ENCODE measurements at regions not wholly inside any gene's neighbourhood (a gene's known extent, or its start where the extent isn't known, plus 50 kb on each side); places are given as distances from the start of the nearest gene placed in this dataset.

GRCh38 chr4:66658809-66659208, 886.5 kb downstream of the CENPC start:
- TF ChIP-seq CTCF (IDR thresholded peaks at IDR 0.05; ENCODE audit: insufficient read depth, low read length, poor library complexity, severe bottlenecking) (no peak), EZH2phosphoT487 (conservative IDR thresholded peaks at IDR 0.05; ENCODE audit: low read length) (no peak)

All from SU-DHL-6 (cell line).